ENCODE measurements at regions not wholly inside any gene's neighbourhood (a gene's known extent, or its start where the extent isn't known, plus 50 kb on each side); places are given as distances from the start of the nearest gene placed in this dataset.
"Not testable (repeated sequence)": the region's sequence is repeated elsewhere in the genome, so short reads cannot be mapped to it uniquely, and the experiment has no call there.

DNA sequence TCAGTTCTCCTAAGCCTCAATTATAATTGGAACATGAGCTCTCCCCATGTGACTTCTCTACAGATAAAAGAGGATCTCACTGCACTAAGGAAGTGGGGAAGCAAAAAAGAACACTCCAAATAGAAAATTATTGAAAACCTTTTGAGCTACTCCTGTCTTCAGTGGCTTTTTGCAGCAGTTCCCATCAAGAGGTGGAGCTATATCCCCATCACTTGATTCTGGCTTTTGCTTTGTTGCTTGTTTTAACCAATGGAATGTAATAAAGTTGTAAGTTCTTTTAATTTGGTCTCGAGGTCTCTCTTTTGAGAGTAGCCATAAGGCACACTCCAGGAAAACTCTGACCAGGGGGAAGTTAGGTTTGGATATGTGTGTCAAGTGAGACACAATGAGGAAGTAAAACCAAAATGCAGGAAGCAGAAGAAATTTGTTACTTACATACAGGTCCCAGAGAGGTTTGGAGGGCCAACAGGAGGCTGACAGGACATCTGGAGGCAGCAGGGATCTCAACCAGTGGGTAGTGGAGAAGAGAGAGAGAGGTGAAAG is 569.4 kb downstream of the HTR7 start:
- FAIRE-seq: no peak

DNA sequence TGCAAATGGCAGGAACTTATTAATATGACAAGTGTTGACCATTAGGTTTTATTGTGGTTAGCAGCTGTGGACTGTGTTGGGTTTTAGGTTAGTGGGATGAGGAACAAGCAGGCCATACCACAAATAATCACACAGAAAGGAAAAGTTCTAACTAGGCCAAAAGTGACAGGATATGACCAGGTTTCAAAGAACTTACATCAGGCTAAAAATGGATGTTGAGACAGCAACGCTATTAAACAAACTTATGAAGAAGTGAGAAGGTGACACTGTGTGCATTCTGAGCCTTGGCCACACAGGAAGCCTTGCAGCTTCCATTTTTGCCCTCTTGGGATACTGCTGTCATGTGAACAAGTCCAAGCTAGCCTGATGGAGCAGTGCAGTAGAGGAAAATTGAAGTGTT is 568.8 kb downstream of the HTR7 start:
- no peak for FAIRE-seq

DNA sequence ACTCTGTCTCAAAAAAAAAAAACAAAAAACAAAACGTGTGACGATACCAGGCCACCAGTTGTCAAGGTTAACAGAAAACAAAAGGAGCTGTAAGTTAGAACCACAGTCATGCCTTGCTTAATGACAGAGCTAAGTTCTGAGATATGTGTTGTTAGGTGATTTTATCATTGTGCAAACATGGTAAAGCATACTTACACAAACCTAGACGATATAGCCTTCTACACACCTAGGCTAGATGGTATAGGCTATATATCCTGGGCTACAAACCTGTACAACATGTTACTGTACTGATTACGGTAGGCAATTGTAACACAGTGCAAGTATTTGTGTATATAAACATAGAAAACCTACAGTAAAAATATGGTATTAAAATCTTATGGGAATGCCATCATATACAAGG is 564.2 kb downstream of the HTR7 start:
- FAIRE-seq: no peak

DNA sequence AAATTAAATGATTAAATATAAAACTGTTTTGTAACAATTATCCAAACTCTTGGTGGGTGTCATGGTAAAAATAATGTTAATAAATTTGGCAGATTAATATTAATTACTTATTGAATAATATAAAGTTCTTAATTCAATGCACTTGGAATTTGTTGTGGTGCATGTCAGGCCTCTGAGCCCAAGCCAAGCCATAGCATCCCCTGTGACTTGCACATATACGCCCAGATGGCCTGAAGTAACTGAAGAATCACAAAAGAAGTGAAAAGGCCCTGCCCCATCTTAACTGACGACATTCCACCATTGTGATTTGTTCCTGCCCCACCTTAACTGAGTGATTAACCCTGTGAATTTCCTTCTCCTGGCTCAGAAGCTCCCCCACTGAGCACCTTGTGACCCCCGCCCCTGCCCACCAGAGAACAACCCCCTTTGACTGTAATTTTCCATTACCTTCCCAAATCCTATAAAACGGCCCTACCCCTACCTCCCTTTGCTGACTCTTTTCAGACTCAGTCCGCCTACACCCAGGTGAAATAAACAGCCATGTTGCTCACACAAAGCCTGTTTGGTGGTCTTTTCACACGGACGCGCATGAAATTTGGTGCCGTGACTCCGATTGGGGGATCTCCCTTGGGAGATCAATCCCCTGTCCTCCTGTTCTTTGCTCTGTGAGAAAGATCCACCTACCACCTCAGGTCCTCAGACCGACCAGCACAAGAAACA is 562.9 kb downstream of the HTR7 start:
- not testable (repeated sequence) for FAIRE-seq

DNA sequence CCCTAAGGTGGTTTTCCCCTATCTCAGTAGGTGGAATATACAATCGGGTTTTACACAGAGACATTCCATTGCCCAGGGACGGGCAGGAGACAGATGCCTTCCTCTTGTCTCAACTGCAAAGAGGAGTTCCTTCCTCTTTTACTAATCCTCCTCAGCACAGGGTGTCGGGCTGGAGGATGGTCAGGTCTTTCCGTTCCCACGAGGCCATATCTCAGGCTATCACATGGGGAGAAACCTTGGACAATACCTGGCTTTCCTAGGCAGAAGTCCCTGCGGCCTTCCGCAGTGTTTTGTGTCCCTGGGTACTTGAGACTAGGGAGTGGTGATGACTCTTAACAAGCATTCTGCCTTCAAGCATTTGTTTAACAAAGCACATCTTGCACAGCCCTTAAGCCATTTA is 555.8 kb downstream of the HTR7 start:
- not testable (repeated sequence) for FAIRE-seq

- no peak for FAIRE-seq
These were observed 554.9 kb downstream of the HTR7 start for GRCh38 chr10:90302758-90303481.

DNA sequence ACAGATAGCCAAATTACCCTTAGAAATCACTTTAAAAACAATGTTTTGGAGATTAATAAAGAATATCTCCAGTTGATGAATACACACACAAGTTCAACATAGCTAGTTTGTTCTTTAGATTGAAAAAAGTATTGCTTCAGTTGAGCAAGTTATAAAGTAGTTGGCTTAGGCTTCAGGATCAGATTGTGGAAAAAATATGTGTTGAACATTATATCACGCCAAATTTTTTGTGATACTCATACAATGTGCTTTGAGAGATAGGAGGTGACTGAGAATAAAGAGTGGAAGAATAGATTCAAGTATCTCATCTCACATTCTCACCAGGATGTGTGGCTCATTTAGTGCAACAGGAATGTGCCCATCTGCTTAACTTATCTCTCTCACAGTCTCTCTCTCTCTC is 553.3 kb downstream of the HTR7 start:
- no peak for FAIRE-seq

- no peak for FAIRE-seq
These were observed 551.7 kb downstream of the HTR7 start for GRCh38 chr10:90306187-90306586.

DNA sequence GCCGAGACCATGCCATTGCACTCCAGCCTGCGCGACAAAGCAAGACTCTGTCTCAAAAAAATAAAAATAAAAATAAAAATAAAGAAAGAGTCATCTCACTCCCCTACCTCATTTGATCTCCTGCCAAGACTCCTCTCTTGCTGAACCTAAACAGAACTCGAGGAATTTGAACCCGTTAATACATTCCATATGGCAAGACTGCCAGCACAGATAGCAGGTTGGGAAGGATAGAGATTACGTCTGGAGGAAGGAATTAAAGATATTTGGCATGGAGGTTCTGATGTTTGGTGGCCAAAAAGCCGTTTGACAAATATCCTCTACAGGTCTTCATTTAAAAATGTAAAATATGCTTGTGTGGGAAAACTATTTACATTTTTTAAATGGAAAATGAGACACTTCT is 549.6 kb downstream of the HTR7 start:
- FAIRE-seq: no peak

DNA sequence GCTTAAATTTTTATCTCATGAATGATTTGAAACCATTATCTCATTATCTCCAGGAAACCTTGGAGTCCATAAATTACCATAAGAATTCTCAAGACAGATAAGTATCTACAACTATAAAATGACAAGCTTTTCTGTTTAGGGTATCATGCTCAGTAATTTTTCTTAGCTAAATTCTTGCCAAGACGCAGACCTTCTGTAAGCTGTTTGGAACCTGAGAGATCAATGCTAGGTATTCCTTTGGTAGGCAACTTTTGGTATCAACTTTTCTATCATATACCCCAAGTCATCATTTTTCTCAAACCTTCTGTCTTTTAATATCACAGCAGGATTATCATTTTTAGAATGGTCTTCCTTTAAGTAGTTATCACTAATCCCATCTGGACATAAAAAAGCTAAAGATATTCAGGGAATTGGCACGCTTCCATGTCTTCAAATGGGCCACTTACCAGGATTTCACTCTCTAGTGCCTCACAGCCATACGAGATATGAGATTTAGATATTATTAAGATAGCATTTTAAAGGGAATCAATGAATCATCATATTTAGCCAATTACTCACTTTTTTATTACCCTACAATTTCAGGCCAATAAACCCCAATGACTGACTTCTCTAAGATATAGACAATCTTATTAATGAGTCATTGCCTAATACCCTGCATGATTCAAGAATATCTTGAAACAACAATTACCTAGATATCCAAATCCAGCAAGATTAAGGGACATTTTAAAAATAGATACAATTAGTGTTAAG is 544.1 kb downstream of the HTR7 start:
- FAIRE-seq: no peak

DNA sequence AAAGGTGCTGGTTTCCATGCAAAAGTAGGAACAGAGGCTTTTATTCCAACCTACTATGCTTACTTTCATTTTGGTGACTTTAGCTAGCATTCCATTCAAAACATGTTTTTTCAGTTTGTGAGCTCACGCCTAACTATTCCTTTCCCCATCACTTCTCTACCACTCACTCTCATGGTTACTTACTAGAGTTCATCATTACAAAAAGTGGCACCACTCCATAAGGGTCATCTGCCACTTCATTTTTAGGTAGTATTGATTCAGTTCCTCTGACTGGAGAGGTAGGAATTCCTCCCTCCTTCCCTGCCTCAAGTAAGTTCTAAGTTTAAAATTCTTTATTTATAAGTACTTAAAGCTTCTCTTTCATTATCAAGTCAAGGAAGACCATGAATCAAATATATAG is 543.1 kb downstream of the HTR7 start:
- no peak for FAIRE-seq

DNA sequence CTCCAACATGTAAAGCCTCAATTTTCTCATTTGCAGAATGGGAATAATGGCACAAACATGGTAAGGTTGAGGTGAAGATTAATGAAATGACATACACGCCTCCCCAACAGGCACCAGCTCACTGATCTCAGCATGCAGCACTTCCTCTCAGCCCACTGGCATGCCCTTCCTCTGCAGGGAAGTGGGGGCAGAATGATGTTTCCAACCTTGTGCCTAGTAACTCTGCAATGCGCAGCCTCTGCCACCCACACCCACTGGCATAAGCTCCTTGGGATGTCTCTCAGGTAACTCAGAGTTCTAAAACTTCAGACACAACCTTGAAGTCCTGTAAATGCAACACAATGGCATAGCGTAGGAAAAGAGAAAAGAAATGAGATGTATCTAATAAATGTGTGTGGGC is 540.7 kb downstream of the HTR7 start:
- FAIRE-seq: no peak

GRCh38 chr10:90318659-90319058 is 539.2 kb downstream of the HTR7 start:
- no peak for FAIRE-seq

- peak; percentile 98 for FAIRE-seq
These were observed 538.5 kb downstream of the HTR7 start for GRCh38 chr10:90319188-90319914.

DNA sequence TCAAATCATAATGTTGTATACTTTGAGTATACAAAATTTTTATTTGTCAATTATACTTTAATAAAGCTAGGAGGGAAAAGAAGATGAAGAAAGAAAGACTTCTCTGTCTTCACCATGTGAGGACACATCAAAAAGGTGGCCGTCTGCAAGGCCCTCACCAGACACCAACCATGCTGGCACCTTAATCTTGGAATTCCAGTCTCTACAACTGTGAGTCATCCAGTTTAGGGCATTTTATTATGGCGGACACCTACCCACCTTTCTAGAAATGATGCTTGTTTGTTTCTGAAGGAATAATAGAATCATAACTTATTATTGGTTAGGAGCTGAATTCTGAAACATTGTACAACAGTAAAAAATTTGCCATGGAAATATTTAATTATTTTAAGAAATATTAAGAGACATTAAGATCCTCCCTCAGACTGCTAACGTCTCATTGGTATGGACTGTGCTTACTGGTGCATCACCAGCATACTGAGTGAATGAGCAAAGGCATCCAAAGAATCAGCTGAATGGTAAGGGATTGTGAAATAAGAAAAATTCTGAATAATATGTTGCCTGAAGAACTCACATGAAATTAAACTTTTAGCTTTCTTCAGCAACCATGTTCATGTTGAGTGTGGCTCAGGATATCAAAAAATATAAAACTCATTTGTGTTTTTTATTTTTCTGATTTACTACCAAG is 536.6 kb downstream of the HTR7 start:
- no peak for FAIRE-seq

GRCh38 chr10:90326498-90327267 is 531.2 kb downstream of the HTR7 start:
- FAIRE-seq: peak; percentile 72

- peak; percentile 3 for FAIRE-seq
These were observed 530.2 kb downstream of the HTR7 start for GRCh38 chr10:90327611-90328010.

DNA sequence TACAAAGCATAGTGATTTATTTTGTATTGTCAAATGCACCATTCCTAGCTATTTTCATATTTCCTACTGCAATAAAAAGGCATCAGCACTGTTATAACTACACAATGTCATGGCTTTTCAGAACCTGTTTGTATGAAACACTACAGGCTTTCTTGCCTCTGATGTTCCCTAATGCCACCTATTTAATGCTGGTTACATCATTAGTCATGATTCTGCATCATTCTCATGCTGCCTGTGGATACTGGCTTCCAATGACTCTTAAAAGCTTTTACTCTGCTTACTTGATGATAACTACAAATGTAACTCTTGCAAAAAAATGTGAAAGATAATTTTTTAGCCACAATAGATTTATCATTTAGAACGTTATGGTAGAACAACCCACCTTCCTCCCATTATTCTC is 529.4 kb downstream of the HTR7 start:
- no peak for FAIRE-seq

DNA sequence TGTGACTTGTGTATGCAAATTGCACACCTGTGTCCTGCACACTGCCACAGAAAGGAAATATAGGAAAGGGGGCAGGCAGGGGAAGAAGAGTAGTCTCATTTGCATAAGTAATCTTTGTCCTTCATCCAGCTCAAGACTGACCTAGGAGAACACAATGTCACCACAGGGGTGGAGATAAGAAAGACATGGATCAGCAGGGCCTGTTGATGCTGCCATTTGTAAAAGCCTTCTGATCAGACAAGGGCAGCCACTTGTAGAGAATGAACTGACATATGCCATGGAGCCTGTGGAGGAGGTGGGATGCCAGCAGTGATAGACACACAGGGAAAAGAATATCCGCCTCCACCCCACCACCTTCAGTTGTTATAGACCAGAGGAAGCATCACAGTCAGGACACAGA is 528.9 kb downstream of the HTR7 start:
- FAIRE-seq: no peak

DNA sequence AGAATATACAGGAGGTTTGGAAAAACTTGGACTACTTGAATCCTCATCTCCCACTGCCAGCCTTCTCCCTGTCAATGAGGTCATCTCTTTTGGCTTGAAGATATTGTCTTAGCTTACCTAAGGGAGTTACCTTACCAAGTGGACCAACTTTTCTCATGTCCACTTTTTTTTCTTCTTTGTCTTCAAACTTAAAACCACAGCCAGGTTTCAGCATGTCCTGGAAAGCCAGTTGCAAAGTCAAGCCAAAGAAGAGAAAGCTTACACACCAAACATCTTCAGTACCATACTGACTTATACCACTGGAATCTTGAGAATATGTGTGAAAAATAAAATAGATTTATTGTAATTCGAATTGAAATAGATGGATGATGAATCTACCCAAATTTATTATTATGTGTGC is 520.5 kb downstream of the HTR7 start:
- no peak for FAIRE-seq

DNA sequence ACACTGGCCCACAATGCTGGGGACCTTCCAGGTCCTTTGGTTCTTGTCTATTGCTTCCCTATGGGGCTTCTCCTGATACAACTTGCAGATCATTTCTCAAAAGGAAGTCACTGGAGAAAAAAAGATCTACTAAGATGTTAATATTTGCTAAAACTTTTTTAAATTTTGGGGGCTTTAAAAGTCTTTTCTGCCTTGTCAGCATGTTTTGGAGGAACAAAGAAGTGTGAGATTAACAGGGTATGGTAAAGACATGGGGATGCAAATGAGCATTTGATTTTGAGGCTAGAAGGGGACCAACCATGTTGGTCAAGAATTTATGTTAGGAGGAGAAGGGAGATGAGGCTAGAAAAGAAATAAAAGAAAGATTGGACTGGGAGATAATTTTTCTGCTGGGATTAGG is 515.4 kb downstream of the HTR7 start:
- no peak for FAIRE-seq

DNA sequence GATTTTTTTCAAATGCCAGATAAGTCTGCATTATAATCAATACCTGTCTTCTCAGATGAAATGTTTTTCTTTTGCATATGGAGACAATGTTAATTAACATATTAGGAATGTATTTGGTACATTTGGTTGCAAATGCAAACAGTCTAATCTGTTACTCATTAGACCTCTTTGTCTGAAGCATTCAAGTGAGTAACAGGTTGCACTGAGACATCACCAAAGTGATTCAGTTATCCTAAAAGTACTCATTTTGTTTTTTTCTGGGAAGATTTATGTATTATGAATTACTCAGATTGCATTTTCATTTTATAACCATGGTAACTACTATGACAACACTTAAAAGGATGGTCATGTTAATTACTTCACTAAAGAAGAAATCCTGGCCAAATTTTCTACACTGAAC is 513.6 kb downstream of the HTR7 start:
- no peak for FAIRE-seq

All from A204.1 (cell line).